Endothelial cell of umbilical vein (primary cell): ENCODE measurements at regions not wholly inside any gene's neighbourhood (a gene's known extent, or its start where the extent isn't known, plus 50 kb on each side); places are given as distances from the start of the nearest gene placed in this dataset.

ENCODE experiments used
- BruUV-seq: library from RNA; stranded (reverse); fragments of 400-500 nt; replicated peaks from 2 replicates; lab custom pipeline; 2021; lab: Mats Ljungman, UMichigan
- CTCF ChIA-PET: fragments of 300-600, 350-600 bp; sonication (Branson Sonifier 250); formaldehyde crosslinking; loops from one replicate; lab custom pipeline; 2021; ENCODE audit warnings: antibody characterized with exemption, inconsistent platforms; lab: Charles Lee
- POLR2A ChIA-PET: fragments of 300-600, 350-600 bp; sonication (Branson Sonifier 250); formaldehyde crosslinking; loops from one replicate; lab custom pipeline; 2021; ENCODE audit warnings: antibody characterized with exemption, inconsistent platforms; lab: Charles Lee
- DNase-seq: peaks from one replicate; pipeline ENCODE4 v3.0.0-alpha.2; 2011; ENCODE audit warnings: low read depth, low spot score
- FAIRE-seq: peaks from 2 replicates; lab custom pipeline; 2011; peaks lifted over from hg19 to GRCh38; lab: Jason Lieb, UNC
- H2AFZ ChIP-seq: 2 replicates; pipeline ENCODE4 v1.6.0; 2012; ENCODE audit warnings: low read depth, low read length, control low read depth, inconsistent platforms
- H3K27ac ChIP-seq: 2 replicates; pipeline ENCODE4 v1.5.1; 2011; ENCODE audit warnings: low read depth, mild to moderate bottlenecking, control low read depth, low read length, moderate library complexity; ENCODE audit not compliant: insufficient read depth
- H3K27me3 ChIP-seq, 2 experiments: 2 replicates each; pipeline versions ENCODE4 v1.6.0 to v1.6.1; 2011; ENCODE audit warnings: low read length in 2 of 2, mixed read lengths in 1 of 2; ENCODE audit not compliant: control insufficient read depth in 2 of 2, insufficient read depth in 2 of 2
- H3K36me3 ChIP-seq, 2 experiments: 2 replicates in 1 of 2; 3 replicates in 1 of 2; pipeline ENCODE4 v1.5.1; 2011; ENCODE audit warnings: low read length in 2 of 2, mild to moderate bottlenecking in 1 of 2, moderate library complexity in 1 of 2; ENCODE audit not compliant: control insufficient read depth in 2 of 2, insufficient read depth in 2 of 2; ENCODE audit errors: extremely low read depth in 1 of 2
- H3K4me1 ChIP-seq: 3 replicates; pipeline ENCODE4 v1.5.1; 2011; ENCODE audit warnings: mild to moderate bottlenecking, low read length; ENCODE audit not compliant: control insufficient read depth, insufficient read depth; ENCODE audit errors: extremely low read depth
- H3K4me2 ChIP-seq: 2 replicates; pipeline ENCODE4 v1.6.1; 2011; ENCODE audit warnings: low read length, control low read depth, mixed read lengths; ENCODE audit not compliant: insufficient read depth
- H3K4me3 ChIP-seq, 3 experiments: fragments of 200-600 bp in 1 of 3; sonication (generic), shearing (Covaris generic) in 1 of 3; replicated peaks in 1 of 3; 2 replicates each; pipeline ENCODE4 v1.5.1; 2011 to 2016; ENCODE audit warnings: control low read depth in 3 of 3, low read length in 3 of 3, mild to moderate bottlenecking in 2 of 3, inconsistent platforms in 1 of 3, low read depth in 1 of 3, moderate library complexity in 1 of 3; ENCODE audit not compliant: insufficient read depth in 1 of 3
- H3K79me2 ChIP-seq: 2 replicates; pipeline ENCODE4 v1.6.0; 2012; ENCODE audit warnings: low read length, inconsistent platforms; ENCODE audit not compliant: control insufficient read depth, insufficient read depth
- H3K9ac ChIP-seq: replicated peaks from 2 replicates; pipeline ENCODE3; 2011; ENCODE audit warnings: low read length, control low read depth; ENCODE audit not compliant: insufficient read depth; ENCODE audit errors: extremely low read depth
- H3K9me1 ChIP-seq: replicated peaks from 3 replicates; pipeline ENCODE4 v1.6.0; 2011; ENCODE audit warnings: mild to moderate bottlenecking, low read length; ENCODE audit not compliant: control insufficient read depth, insufficient read depth; ENCODE audit errors: extremely low read depth
- H3K9me3 ChIP-seq: replicated peaks from 2 replicates; pipeline ENCODE4 v1.5.1; 2012; ENCODE audit warnings: low read length, inconsistent platforms; ENCODE audit not compliant: control insufficient read depth, insufficient read depth
- H4K20me1 ChIP-seq: replicated peaks from 2 replicates; pipeline ENCODE3; 2011; ENCODE audit warnings: mild to moderate bottlenecking, low read length; ENCODE audit not compliant: control insufficient read depth, insufficient read depth; ENCODE audit errors: extremely low read depth
- CTCF ChIP-seq, 2 donors: IDR thresholded peaks; 1 replicate in 1 of 2; 2 replicates in 1 of 2; pipeline ENCODE4 v1.5.1; 2011; ENCODE audit warnings: low read length in 2 of 2, mild to moderate bottlenecking in 2 of 2, moderate library complexity in 2 of 2, control low read depth in 1 of 2, inconsistent platforms in 1 of 2, low read depth in 1 of 2; ENCODE audit not compliant: insufficient read depth in 1 of 2; ENCODE audit errors: extremely low read depth in 1 of 2
- EZH2 ChIP-seq: IDR thresholded peaks from 2 replicates; pipeline ENCODE4 v1.6.1; 2012; ENCODE audit warnings: borderline replicate concordance, low read depth, mild to moderate bottlenecking, moderate library complexity, low read length, inconsistent platforms; ENCODE audit not compliant: severe bottlenecking
- FOS ChIP-seq: IDR thresholded peaks from 2 replicates; pipeline ENCODE4 v1.6.1; 2011; ENCODE audit warnings: mild to moderate bottlenecking, low read length, moderate library complexity, borderline replicate concordance; ENCODE audit not compliant: insufficient read depth
- GATA2 ChIP-seq: IDR thresholded peaks from 2 replicates; pipeline ENCODE4 v1.7.0; 2011; ENCODE audit warnings: low read depth, mild to moderate bottlenecking, moderate library complexity, mixed read lengths, low read length; ENCODE audit not compliant: insufficient read length, insufficient read depth
- JUN ChIP-seq: IDR thresholded peaks from 2 replicates; pipeline ENCODE4 v1.6.1; 2011; ENCODE audit warnings: borderline replicate concordance, low read depth; ENCODE audit not compliant: insufficient read length, insufficient read depth
- MYC ChIP-seq: IDR thresholded peaks from one replicate; pipeline ENCODE4 v1.6.1; 2011; ENCODE audit warnings: mild to moderate bottlenecking, low read depth, low read length
- POLR2A ChIP-seq: IDR thresholded peaks from 2 replicates; pipeline ENCODE4 v1.6.1; 2012; ENCODE audit warnings: low read depth, mild to moderate bottlenecking, control low read depth, low read length
- POLR2AphosphoS5 ChIP-seq: IDR thresholded peaks from 2 replicates; pipeline ENCODE4 v1.6.1; 2012; ENCODE audit warnings: low read depth, mild to moderate bottlenecking, control low read depth, low read length, moderate library complexity; ENCODE audit not compliant: insufficient read depth
- dilution Hi-C: fragments of 300-500 bp; cut with MboI; formaldehyde crosslinking; loops from one replicate; pipeline ENCODE4 v1.15.0; 2019; ENCODE audit warnings: low sequenced_read_pairs; ENCODE audit not compliant: extremely low pct_ligation_motif_present
- intact Hi-C: fragments of 100-400 bp; cut with micrococcal nuclease; formaldehyde crosslinking; loops from one replicate; pipeline ENCODE4 v1.10.0; 2022
- TF ChIP-seq, protein P1 (sequence below): IDR thresholded peaks from 2 replicates; pipeline ENCODE4 v1.6.1; 2011; ENCODE audit not compliant: insufficient read depth, insufficient read length

DNA sequence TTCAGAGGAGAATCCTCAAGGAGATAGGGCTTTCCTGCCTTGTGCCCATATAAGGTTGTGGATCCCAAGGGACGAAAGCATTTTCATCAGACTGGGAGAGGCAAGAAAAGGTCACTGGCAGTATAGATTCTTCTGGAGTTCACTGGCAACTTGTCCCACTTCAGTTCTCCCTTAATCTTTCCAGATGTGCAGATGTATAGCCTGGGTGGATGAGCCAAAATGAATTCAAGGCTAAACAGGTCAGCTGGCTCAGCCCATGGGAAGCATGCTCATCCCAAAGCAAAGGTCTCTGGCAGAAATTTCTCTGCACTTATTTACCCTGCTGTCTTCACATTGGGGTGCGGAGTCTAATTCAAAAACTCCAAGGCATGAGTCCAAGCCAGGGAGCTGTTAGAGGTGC, 148.9 kb upstream of the TNP1 start:
- H3K9ac ChIP-seq = no peak overlapping the region
- no peaks in the 10 kb centered on the region for H3K4me1 ChIP-seq
- H4K20me1 ChIP-seq = no peaks in the 10 kb centered on the region
- FAIRE-seq (no peak), DNase-seq (no peak)
- H3K9me1 ChIP-seq = no peaks in the 10 kb centered on the region
- ChIA-PET CTCF (interaction anchor here (0.7 kb wide), 1 partner anchor 157 kb away, joined by 3 read pairs; no protein-coding TSS in a partner anchor), POLR2A (no interaction called here)
- H3K36me3 ChIP-seq = no peaks in the 10 kb centered on the region
- H3K4me3 ChIP-seq = no peak overlapping the region
- dilution Hi-C loops = no loop called here
- TF ChIP-seq CTCF (IDR thresholded peaks at IDR 0.05; ENCODE audit: extremely low read depth in 1 of 2, insufficient read depth in 1 of 2, low read depth in 1 of 2, low read length in 2 of 2) (no peak), FOS (no peak), GATA2 (no peak), MYC (no peak), JUN (no peak), EZH2 (no peak), POLR2A (no peak), POLR2AphosphoS5 (no peak)
- TF ChIP-seq, protein P1, sequence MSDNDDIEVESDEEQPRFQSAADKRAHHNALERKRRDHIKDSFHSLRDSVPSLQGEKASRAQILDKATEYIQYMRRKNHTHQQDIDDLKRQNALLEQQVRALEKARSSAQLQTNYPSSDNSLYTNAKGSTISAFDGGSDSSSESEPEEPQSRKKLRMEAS = no peak
- H2AFZ ChIP-seq = no peak overlapping the region
- no peaks in the 10 kb centered on the region for H3K9me3 ChIP-seq
- intact Hi-C loops = no loop called here
- H3K79me2 ChIP-seq = no peaks in the 10 kb centered on the region
- H3K27me3 ChIP-seq = no peaks in the 10 kb centered on the region
- no peak overlapping the region for H3K4me2 ChIP-seq
- no peak overlapping the region for H3K27ac ChIP-seq
- BruUV-seq = no TSS peak
